ENCODE measurements at regions not wholly inside any gene's neighbourhood (a gene's known extent, or its start where the extent isn't known, plus 50 kb on each side); places are given as distances from the start of the nearest gene placed in this dataset.

DNA sequence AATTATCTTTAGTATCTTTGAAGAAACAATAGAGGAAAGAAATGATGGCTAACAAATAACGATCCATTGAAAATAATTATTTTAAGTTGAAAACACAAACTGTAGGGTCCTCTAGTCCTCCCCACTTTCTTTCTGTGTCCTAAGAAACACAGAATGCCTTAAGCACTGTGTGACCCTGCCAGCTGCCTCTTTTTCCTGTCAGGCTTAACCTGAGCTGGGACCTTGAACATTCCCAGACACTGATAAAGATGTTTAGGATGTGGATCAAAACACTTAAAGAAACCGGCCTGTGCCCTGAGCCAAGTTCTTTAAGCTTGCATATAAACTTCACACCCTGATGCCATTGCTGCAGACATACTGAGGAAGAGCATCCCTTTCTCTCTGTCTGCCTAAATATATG is 755.4 kb upstream of the VRK2 start:
- 3% methylated on average over 2 of the region's 2 CpGs for WGBS (ENCODE audit: low lambda C conversion rate)
- H3K36me3 ChIP-seq (replicated peaks in 1 of 2; ENCODE audit: control insufficient read depth in 1 of 2, insufficient read depth in 2 of 2, low read length in 1 of 2) = no peaks in the 10 kb centered on the region
- H3K9me3 ChIP-seq = 0 out of 2 replicates have a peak, but pooled peaks cover 5% of the 10 kb centered on the region
- H3K9me2 ChIP-seq = no peaks in the 10 kb centered on the region
- no peaks in the 10 kb centered on the region for H3K27me3 ChIP-seq (ENCODE audit: insufficient read depth)
- no peaks in the 10 kb centered on the region for H3K79me2 ChIP-seq (ENCODE audit: insufficient read depth)
- H3F3A ChIP-seq (replicated peaks; ENCODE audit: insufficient read depth) = peaks cover 3% of the 10 kb centered on the region
- peak overlapping the region; percentile 4; the same call in 1 of the 2 replicates for H3K4me2 ChIP-seq
- H3K27ac ChIP-seq (ENCODE audit: low read depth in 2 of 2, low read length in 1 of 2) = no peak overlapping the region
- no peak overlapping the region for H3K4me3 ChIP-seq (ENCODE audit: low read depth in 2 of 2, low read length in 1 of 2)
- ChIA-PET CTCF (no interaction called here), POLR2A (no interaction called here)
- DNase-seq = no peak
- TF ChIP-seq TCF12 (IDR thresholded peaks at IDR 0.05) = no peak
- TF ChIP-seq EZH2phosphoT487 (IDR thresholded peaks at IDR 0.05; ENCODE audit: borderline replicate concordance, low read depth) = no peak
- TF ChIP-seq, protein P1, sequence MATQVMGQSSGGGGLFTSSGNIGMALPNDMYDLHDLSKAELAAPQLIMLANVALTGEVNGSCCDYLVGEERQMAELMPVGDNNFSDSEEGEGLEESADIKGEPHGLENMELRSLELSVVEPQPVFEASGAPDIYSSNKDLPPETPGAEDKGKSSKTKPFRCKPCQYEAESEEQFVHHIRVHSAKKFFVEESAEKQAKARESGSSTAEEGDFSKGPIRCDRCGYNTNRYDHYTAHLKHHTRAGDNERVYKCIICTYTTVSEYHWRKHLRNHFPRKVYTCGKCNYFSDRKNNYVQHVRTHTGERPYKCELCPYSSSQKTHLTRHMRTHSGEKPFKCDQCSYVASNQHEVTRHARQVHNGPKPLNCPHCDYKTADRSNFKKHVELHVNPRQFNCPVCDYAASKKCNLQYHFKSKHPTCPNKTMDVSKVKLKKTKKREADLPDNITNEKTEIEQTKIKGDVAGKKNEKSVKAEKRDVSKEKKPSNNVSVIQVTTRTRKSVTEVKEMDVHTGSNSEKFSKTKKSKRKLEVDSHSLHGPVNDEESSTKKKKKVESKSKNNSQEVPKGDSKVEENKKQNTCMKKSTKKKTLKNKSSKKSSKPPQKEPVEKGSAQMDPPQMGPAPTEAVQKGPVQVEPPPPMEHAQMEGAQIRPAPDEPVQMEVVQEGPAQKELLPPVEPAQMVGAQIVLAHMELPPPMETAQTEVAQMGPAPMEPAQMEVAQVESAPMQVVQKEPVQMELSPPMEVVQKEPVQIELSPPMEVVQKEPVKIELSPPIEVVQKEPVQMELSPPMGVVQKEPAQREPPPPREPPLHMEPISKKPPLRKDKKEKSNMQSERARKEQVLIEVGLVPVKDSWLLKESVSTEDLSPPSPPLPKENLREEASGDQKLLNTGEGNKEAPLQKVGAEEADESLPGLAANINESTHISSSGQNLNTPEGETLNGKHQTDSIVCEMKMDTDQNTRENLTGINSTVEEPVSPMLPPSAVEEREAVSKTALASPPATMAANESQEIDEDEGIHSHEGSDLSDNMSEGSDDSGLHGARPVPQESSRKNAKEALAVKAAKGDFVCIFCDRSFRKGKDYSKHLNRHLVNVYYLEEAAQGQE (IDR thresholded peaks at IDR 0.05; ENCODE audit: low read depth, low read length) = no peak
- no peak for TF ChIP-seq GATA2 (CRISPR knock-in tag; IDR thresholded peaks at IDR 0.05)
- no peak for TF ChIP-seq JUND (IDR thresholded peaks at IDR 0.05)
- no peak for TF ChIP-seq SMC3 (IDR thresholded peaks at IDR 0.05; ENCODE audit: low read depth, low read length)
- TF ChIP-seq TEAD4 (IDR thresholded peaks at IDR 0.05; ENCODE audit: borderline replicate concordance, insufficient read depth) = no peak
- TF ChIP-seq, protein P2, sequence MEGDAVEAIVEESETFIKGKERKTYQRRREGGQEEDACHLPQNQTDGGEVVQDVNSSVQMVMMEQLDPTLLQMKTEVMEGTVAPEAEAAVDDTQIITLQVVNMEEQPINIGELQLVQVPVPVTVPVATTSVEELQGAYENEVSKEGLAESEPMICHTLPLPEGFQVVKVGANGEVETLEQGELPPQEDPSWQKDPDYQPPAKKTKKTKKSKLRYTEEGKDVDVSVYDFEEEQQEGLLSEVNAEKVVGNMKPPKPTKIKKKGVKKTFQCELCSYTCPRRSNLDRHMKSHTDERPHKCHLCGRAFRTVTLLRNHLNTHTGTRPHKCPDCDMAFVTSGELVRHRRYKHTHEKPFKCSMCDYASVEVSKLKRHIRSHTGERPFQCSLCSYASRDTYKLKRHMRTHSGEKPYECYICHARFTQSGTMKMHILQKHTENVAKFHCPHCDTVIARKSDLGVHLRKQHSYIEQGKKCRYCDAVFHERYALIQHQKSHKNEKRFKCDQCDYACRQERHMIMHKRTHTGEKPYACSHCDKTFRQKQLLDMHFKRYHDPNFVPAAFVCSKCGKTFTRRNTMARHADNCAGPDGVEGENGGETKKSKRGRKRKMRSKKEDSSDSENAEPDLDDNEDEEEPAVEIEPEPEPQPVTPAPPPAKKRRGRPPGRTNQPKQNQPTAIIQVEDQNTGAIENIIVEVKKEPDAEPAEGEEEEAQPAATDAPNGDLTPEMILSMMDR (IDR thresholded peaks at IDR 0.05) = no peak
- no peak for TF ChIP-seq RFX5 (IDR thresholded peaks at IDR 0.05; ENCODE audit: low read length)
- no peak for TF ChIP-seq FOXM1 (IDR thresholded peaks at IDR 0.05; ENCODE audit: low read depth)
- TF ChIP-seq CHD2 (IDR thresholded peaks at IDR 0.05; ENCODE audit: low read length, partially characterized antibody) = no peak
- TF ChIP-seq FOSL2 (IDR thresholded peaks at IDR 0.05; ENCODE audit: borderline replicate concordance, low read depth) = no peak
- no peak for TF ChIP-seq RCOR1 (IDR thresholded peaks at IDR 0.05; ENCODE audit: low read length)
- TF ChIP-seq RAD21 (IDR thresholded peaks at IDR 0.05; ENCODE audit: low read length) = no peak
- TF ChIP-seq USF1 (IDR thresholded peaks at IDR 0.05; ENCODE audit: borderline replicate concordance, low read depth) = no peak
- TF ChIP-seq, protein P3, sequence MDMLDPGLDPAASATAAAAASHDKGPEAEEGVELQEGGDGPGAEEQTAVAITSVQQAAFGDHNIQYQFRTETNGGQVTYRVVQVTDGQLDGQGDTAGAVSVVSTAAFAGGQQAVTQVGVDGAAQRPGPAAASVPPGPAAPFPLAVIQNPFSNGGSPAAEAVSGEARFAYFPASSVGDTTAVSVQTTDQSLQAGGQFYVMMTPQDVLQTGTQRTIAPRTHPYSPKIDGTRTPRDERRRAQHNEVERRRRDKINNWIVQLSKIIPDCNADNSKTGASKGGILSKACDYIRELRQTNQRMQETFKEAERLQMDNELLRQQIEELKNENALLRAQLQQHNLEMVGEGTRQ (IDR thresholded peaks at IDR 0.05; ENCODE audit: borderline replicate concordance, low read depth, low read length) = no peak
- TF ChIP-seq SIN3A (IDR thresholded peaks at IDR 0.05; ENCODE audit: borderline replicate concordance, low read depth, low read length) = no peak
- TF ChIP-seq, protein P4, sequence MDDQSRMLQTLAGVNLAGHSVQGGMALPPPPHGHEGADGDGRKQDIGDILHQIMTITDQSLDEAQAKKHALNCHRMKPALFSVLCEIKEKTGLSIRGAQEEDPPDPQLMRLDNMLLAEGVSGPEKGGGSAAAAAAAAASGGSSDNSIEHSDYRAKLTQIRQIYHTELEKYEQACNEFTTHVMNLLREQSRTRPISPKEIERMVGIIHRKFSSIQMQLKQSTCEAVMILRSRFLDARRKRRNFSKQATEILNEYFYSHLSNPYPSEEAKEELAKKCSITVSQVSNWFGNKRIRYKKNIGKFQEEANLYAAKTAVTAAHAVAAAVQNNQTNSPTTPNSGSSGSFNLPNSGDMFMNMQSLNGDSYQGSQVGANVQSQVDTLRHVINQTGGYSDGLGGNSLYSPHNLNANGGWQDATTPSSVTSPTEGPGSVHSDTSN (IDR thresholded peaks at IDR 0.05) = no peak
- TF ChIP-seq MEF2A (IDR thresholded peaks at IDR 0.05; ENCODE audit: borderline replicate concordance, low read depth) = no peak
- no peaks in the 10 kb centered on the region for H4K20me1 ChIP-seq (ENCODE audit: insufficient read depth)
- no peaks in the 10 kb centered on the region for H3K4me1 ChIP-seq (ENCODE audit: control insufficient read depth in 1 of 2, insufficient read depth in 2 of 2, low read depth in 1 of 2, low read length in 1 of 2)
- H3K9ac ChIP-seq = no peak overlapping the region
- peak overlapping the region; percentile 56 for H2AFZ ChIP-seq (ENCODE audit: low read depth)
